K562 (cell line): ENCODE measurements at regions not wholly inside any gene's neighbourhood (a gene's known extent, or its start where the extent isn't known, plus 50 kb on each side); places are given as distances from the start of the nearest gene placed in this dataset.

Source experiments
- ATAC-seq: fragments of 200-7000 bp; cut with Tn5 transposase; 3 replicates; pipeline ENCODE4 v1.9.1; 2020; ENCODE audit warnings: moderate library complexity
- BruUV-seq: library from RNA; stranded (reverse); fragments of 400-500 nt; replicated peaks from 2 replicates; lab custom pipeline; 2021; lab: Mats Ljungman, UMichigan
- CTCF ChIA-PET: fragments of 300-600 bp; formaldehyde crosslinking; extraction: SDS; loops from one replicate; lab custom pipeline; 2021; ENCODE audit warnings: low intra/inter-chr PET ratio; lab: Yijun Ruan, JAX
- POLR2A ChIA-PET: fragments of 300-600, 350-650 bp; sonication (Branson Sonifier 250); formaldehyde crosslinking; extraction: SDS; loops from one replicate; lab custom pipeline; 2021; ENCODE audit warnings: antibody characterized with exemption, inconsistent platforms; lab: Yijun Ruan, JAX
- DNase-seq, 4 experiments: peaks; one replicate each; pipeline versions ENCODE4 v3.0.0 to v3.0.0-alpha.2; 2011 to 2018; ENCODE audit warnings: low spot score in 3 of 4, mixed read lengths in 3 of 4; ENCODE audit errors: extremely low read depth in 1 of 4
- FAIRE-seq: peaks from 2 replicates; lab custom pipeline; 2011; peaks lifted over from hg19 to GRCh38; lab: Jason Lieb, UNC
- H2AFZ ChIP-seq: 2 replicates; pipeline ENCODE4 v1.6.0; 2011; ENCODE audit warnings: low read depth, low read length, control low read depth, inconsistent platforms
- H3K27ac ChIP-seq: fragments of 200-600 bp; 3 replicates; pipeline ENCODE4 v1.8.0; 2011; ENCODE audit warnings: low read depth, mild to moderate bottlenecking, control low read depth, inconsistent platforms, low read length, moderate library complexity, mixed read lengths; ENCODE audit errors: extremely low read depth
- H3K27me3 ChIP-seq, 2 experiments: fragments of 300-600 bp in 1 of 2; 2 replicates in 1 of 2; 3 replicates in 1 of 2; pipeline versions ENCODE4 v1.6.0 to v1.8.0; 2011; ENCODE audit warnings: inconsistent platforms in 2 of 2, low read length in 2 of 2, mild to moderate bottlenecking in 1 of 2, mixed read lengths in 1 of 2, moderate library complexity in 1 of 2; ENCODE audit not compliant: control insufficient read depth in 2 of 2, insufficient read depth in 2 of 2
- H3K36me3 ChIP-seq: fragments of 300-600 bp; 3 replicates; pipeline ENCODE4 v1.8.0; 2011; ENCODE audit warnings: mild to moderate bottlenecking, low read length, inconsistent platforms; ENCODE audit not compliant: control insufficient read depth, insufficient read depth
- H3K4me1 ChIP-seq, 2 experiments: fragments of 200-600 bp in 1 of 2; replicated peaks in 1 of 2; 2 replicates in 1 of 2; 3 replicates in 1 of 2; pipeline versions ENCODE4 v1.5.1 to v1.8.0; 2011; ENCODE audit warnings: inconsistent platforms in 2 of 2, low read length in 2 of 2, mild to moderate bottlenecking in 1 of 2, mixed read lengths in 1 of 2, moderate library complexity in 1 of 2; ENCODE audit not compliant: control insufficient read depth in 2 of 2, insufficient read depth in 2 of 2
- H3K4me2 ChIP-seq: 2 replicates; pipeline ENCODE4 v1.6.1; 2011; ENCODE audit warnings: low read length, control low read depth, inconsistent platforms, mixed read lengths; ENCODE audit not compliant: insufficient read depth
- H3K4me3 ChIP-seq: fragments of 200-600 bp; sonication (generic), shearing (Covaris generic); 2 replicates; pipeline ENCODE4 v1.5.1; 2016; ENCODE audit warnings: control low read depth, inconsistent platforms
- H3K79me2 ChIP-seq: fragments of 200-600 bp; 3 replicates; pipeline ENCODE4 v1.8.0; 2011; ENCODE audit warnings: low read length, inconsistent platforms; ENCODE audit not compliant: control insufficient read depth, insufficient read depth
- H3K9ac ChIP-seq, 2 experiments: 2 replicates each; pipeline versions ENCODE4 v1.6.0 to v1.6.1; 2011; ENCODE audit warnings: low read depth in 2 of 2, low read length in 2 of 2, control low read depth in 1 of 2, inconsistent platforms in 1 of 2, mild to moderate bottlenecking in 1 of 2, mixed read lengths in 1 of 2; ENCODE audit not compliant: insufficient read depth in 1 of 2
- H3K9me1 ChIP-seq: one replicate; pipeline ENCODE4 v1.6.0; 2011; ENCODE audit warnings: inconsistent platforms, mild to moderate bottlenecking, low read length, moderate library complexity; ENCODE audit not compliant: control insufficient read depth, insufficient read depth
- H3K9me3 ChIP-seq: replicated peaks from 2 replicates; pipeline ENCODE4 v1.5.1; 2011; ENCODE audit warnings: low read depth, low read length, inconsistent platforms; ENCODE audit not compliant: control insufficient read depth, insufficient read depth
- H4K20me1 ChIP-seq: replicated peaks from 2 replicates; pipeline ENCODE4 v1.6.1; 2011; ENCODE audit warnings: low read length, inconsistent platforms, mixed read lengths; ENCODE audit not compliant: control insufficient read depth, insufficient read depth
- CCNT2 ChIP-seq: IDR thresholded peaks from 2 replicates; pipeline ENCODE4 v1.6.1; 2011; ENCODE audit warnings: borderline replicate concordance, low read depth, mild to moderate bottlenecking, moderate library complexity, mixed read lengths, low read length; ENCODE audit not compliant: insufficient read length; ENCODE audit errors: extremely low read depth
- ESRRB ChIP-seq: fragments of 250-450 bp; sonication (Bioruptor Pico); IDR thresholded peaks from 2 replicates; pipeline ENCODE4 v1.5.0; 2020; ENCODE audit warnings: mild to moderate bottlenecking, moderate library complexity, borderline replicate concordance
- PHB2 ChIP-seq: fragments of 450-650 bp; IDR thresholded peaks from 2 replicates; pipeline ENCODE4 v1.6.1; 2017; ENCODE audit warnings: low read depth
- POLR2A ChIP-seq: fragments of 450-650 bp; conservative IDR thresholded peaks from 2 replicates; pipeline ENCODE4 v1.6.1; 2016
- RBM22 ChIP-seq: fragments of 200-400 bp; formaldehyde crosslinking; IDR thresholded peaks from 2 replicates; pipeline ENCODE4 v1.6.1; 2018; ENCODE audit warnings: low read length, low read depth; ENCODE audit not compliant: poor library complexity, severe bottlenecking
- SRSF7 ChIP-seq: fragments of 200-400 bp; formaldehyde crosslinking; optimal IDR thresholded peaks from 2 replicates; pipeline ENCODE3; 2017; ENCODE audit warnings: mild to moderate bottlenecking, low read depth, low read length
- ZNF143 ChIP-seq: sonication (generic); formaldehyde crosslinking; IDR thresholded peaks from 2 replicates; pipeline ENCODE4 v1.9.0; 2022; ENCODE audit warnings: mild to moderate bottlenecking, missing genetic modification reagents
- WGBS: fragments of 100-300 bp; shearing (Covaris generic); methylation state at CpG from one replicate; pipeline ENCODE4 v1.1.6; 2016; ENCODE audit warnings: low coverage, mixed read lengths; ENCODE audit not compliant: insufficient coverage; ENCODE audit errors: missing lambda C conversion rate; 5-methylcytosine and 5-hydroxymethylcytosine counted together
- in situ Hi-C: fragments of 300-500 bp; cut with MboI; formaldehyde crosslinking; loops from 4 replicates; pipeline ENCODE4 v1.15.0; 2018; ENCODE audit warnings: inconsistent platforms, mixed read lengths
- intact Hi-C: fragments of 100-400 bp; cut with micrococcal nuclease; formaldehyde crosslinking; loops from 2 replicates; pipeline ENCODE4 v1.14.2; 2022
- TF ChIP-seq, protein P1 (sequence below): fragments of 450-650 bp; formaldehyde crosslinking; IDR thresholded peaks from 2 replicates; pipeline ENCODE4 v1.4.0; 2022; ENCODE audit warnings: missing genetic modification characterization

DNA sequence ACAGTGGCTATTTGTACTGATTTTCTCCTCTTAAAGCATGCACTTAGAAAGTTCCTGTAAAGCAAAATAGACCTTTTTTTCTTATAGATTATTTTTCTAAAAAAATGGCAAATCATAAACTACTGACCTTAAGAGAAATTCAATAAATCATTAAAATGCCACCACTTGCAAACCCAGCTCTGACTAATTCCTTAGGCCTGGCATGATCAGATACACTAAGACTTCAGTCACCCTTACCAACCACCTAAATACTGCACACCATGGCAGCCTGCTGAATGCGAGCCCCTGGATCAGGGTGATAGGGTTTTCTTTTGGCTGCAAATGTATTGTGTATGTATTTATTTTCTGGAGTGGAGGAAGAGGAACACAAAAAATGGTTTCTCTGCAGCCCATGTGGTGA, 370.6 kb upstream of the TBL1XR1 start:
- Histone ChIP-seq H3K4me1 (no peaks in the 10 kb centered on the region), H3K27ac (no peak overlapping the region), H3K9me3 (no peaks in the 10 kb centered on the region), H3K4me2 (no peak overlapping the region), H3K79me2 (no peaks in the 10 kb centered on the region), H3K9me1 (no peaks in the 10 kb centered on the region), H3K36me3 (no peaks in the 10 kb centered on the region), H4K20me1 (no peaks in the 10 kb centered on the region), H2AFZ (no peak overlapping the region), H3K9ac (no peak overlapping the region), H3K4me3 (no peak overlapping the region), H3K27me3 (no peaks in the 10 kb centered on the region; a peak in 1 of 5 replicates)
- 50% methylated on average over 1 of the region's 1 CpG for WGBS
- no peak for ATAC-seq
- intact Hi-C loops = no loop called here
- POLR2A ChIA-PET = no interaction called here
- no peak for DNase-seq
- in situ Hi-C loops = no loop called here
- no TSS peak for BruUV-seq
- CTCF ChIA-PET = no interaction called here
- no peak for TF ChIP-seq ZNF143 (CRISPR knock-in tag)
- TF ChIP-seq ESRRB = no peak
- TF ChIP-seq RBM22 = no peak
- no peak for TF ChIP-seq CCNT2
- TF ChIP-seq SRSF7 = no peak
- TF ChIP-seq, protein P1, sequence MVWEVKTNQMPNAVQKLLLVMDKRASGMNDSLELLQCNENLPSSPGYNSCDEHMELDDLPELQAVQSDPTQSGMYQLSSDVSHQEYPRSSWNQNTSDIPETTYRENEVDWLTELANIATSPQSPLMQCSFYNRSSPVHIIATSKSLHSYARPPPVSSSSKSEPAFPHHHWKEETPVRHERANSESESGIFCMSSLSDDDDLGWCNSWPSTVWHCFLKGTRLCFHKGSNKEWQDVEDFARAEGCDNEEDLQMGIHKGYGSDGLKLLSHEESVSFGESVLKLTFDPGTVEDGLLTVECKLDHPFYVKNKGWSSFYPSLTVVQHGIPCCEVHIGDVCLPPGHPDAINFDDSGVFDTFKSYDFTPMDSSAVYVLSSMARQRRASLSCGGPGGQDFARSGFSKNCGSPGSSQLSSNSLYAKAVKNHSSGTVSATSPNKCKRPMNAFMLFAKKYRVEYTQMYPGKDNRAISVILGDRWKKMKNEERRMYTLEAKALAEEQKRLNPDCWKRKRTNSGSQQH (CRISPR knock-in tag) = no peak
- no peak for TF ChIP-seq POLR2A
- TF ChIP-seq PHB2 = no peak
- TF ChIP-seq, all 486 proteins: peak for 0
- no peak for FAIRE-seq
